Small intestine (tissue), 7 donors: ENCODE measurements at regions not wholly inside any gene's neighbourhood (a gene's known extent, or its start where the extent isn't known, plus 50 kb on each side); places are given as distances from the start of the nearest gene placed in this dataset.
"Not testable (repeated sequence)": the region's sequence is repeated elsewhere in the genome, so short reads cannot be mapped to it uniquely, and the experiment has no call there.

Experiments
- DNase-seq, 2 donors: peaks; one replicate each; pipeline versions ENCODE4 v3.0.0 to v3.0.0-alpha.2; 2013
- FAIRE-seq: peaks from 2 replicates; lab custom pipeline; 2012; peaks lifted over from hg19 to GRCh38; lab: Jason Lieb, UNC
- H3K27ac ChIP-seq, 3 donors: one replicate each; pipeline ENCODE4 v1.5.1; 2013; ENCODE audit warnings: low read length in 2 of 3, mild to moderate bottlenecking in 2 of 3, control low read depth in 1 of 3, inconsistent platforms in 1 of 3, low read depth in 1 of 3, moderate library complexity in 1 of 3
- H3K27me3 ChIP-seq, 3 donors: one replicate each; pipeline ENCODE4 v1.6.1; 2013; ENCODE audit warnings: low read length in 3 of 3, inconsistent platforms in 1 of 3; ENCODE audit not compliant: control insufficient read depth in 3 of 3, insufficient read depth in 3 of 3
- H3K36me3 ChIP-seq, 3 donors: one replicate each; pipeline ENCODE4 v1.6.1; 2013; ENCODE audit warnings: low read length in 3 of 3, inconsistent platforms in 1 of 3, low read depth in 1 of 3, mild to moderate bottlenecking in 1 of 3, moderate library complexity in 1 of 3; ENCODE audit not compliant: control insufficient read depth in 3 of 3, insufficient read depth in 2 of 3
- H3K4me1 ChIP-seq, 3 donors: one replicate each; pipeline ENCODE4 v1.6.1; 2013; ENCODE audit warnings: low read length in 2 of 3, inconsistent platforms in 1 of 3, low read depth in 1 of 3, mild to moderate bottlenecking in 1 of 3, moderate library complexity in 1 of 3; ENCODE audit not compliant: control insufficient read depth in 3 of 3, insufficient read depth in 2 of 3
- H3K4me3 ChIP-seq, 3 donors: one replicate each; pipeline ENCODE4 v1.5.1; 2013; ENCODE audit warnings: low read length in 3 of 3, control low read depth in 1 of 3, inconsistent platforms in 1 of 3, low read depth in 1 of 3, mild to moderate bottlenecking in 1 of 3, moderate library complexity in 1 of 3
- H3K9me3 ChIP-seq, 2 donors: one replicate each; pipeline ENCODE4 v1.6.1; 2013; ENCODE audit warnings: low read depth in 1 of 2, low read length in 1 of 2; ENCODE audit not compliant: control insufficient read depth in 2 of 2, insufficient read depth in 1 of 2
- WGBS, 3 donors: extraction: QIAGEN DNeasy Blood & Tissue Kit; methylation state at CpG; one replicate each; pipeline ENCODE4 v1.1.7; 2013; 5-methylcytosine and 5-hydroxymethylcytosine counted together
- donor health status: healthy with polysubstance abuse.
- donor health status: control.
- donor health status: control.
- donor health status: Bipolar disorder and iron deficiency.
- donor health status: healthy.

- DNase-seq (no peak), FAIRE-seq (no peak)
- Histone ChIP-seq H3K27me3 (no peaks in the 10 kb centered on the region), H3K4me3 (no peak overlapping the region), H3K36me3 (no peaks in the 10 kb centered on the region), H3K9me3 (peaks cover 0 to 5% of the 10 kb centered on the region in 2 donors), H3K27ac (no peak overlapping the region), H3K4me1 (peaks cover 0 to 3% (median 0%) of the 10 kb centered on the region in 3 donors)
- WGBS, 3 donors, result 80 to 92% (median 85%) methylated on average over 2 of the region's 2 CpGs
These were observed 1339.4 kb upstream of the CHAC2 start for GRCh38 chr2:52428224-52428623.

- no peak overlapping the region for H3K27ac ChIP-seq
- DNase-seq, result peak in 1 of 2 donors; percentile 23
- H3K4me1 ChIP-seq, result peaks cover 0 to 3% (median 0%) of the 10 kb centered on the region in 3 donors
- H3K36me3 ChIP-seq, result no peaks in the 10 kb centered on the region
- H3K27me3 ChIP-seq, result no peaks in the 10 kb centered on the region
- WGBS, 3 donors, result 6 to 41% (median 20%) methylated on average over 2 of the region's 2 CpGs
- FAIRE-seq, result no peak
- no peak overlapping the region for H3K4me3 ChIP-seq
- H3K9me3 ChIP-seq, result peaks cover 0 to 9% of the 10 kb centered on the region in 2 donors
These were observed 1343.9 kb upstream of the CHAC2 start for GRCh38 chr2:52423655-52424054.

- FAIRE-seq (no peak), DNase-seq (no peak)
- Histone ChIP-seq H3K4me1 (peaks cover 0 to 3% (median 0%) of the 10 kb centered on the region in 3 donors), H3K27ac (no peak overlapping the region), H3K4me3 (no peak overlapping the region), H3K9me3 (peaks cover 0 to 9% of the 10 kb centered on the region in 2 donors), H3K27me3 (no peaks in the 10 kb centered on the region), H3K36me3 (no peaks in the 10 kb centered on the region)
- 58 to 78% (median 77%) methylated on average over 1 of the region's 1 CpG for WGBS, 3 donors
These were observed 1344.5 kb upstream of the CHAC2 start for GRCh38 chr2:52423111-52423510.

GRCh38 chr2:52416340-52416739 lies 1351.3 kb upstream of the CHAC2 start:
- H3K27ac ChIP-seq, result no peak overlapping the region
- no peak for DNase-seq
- FAIRE-seq, result no peak
- no peak overlapping the region for H3K4me3 ChIP-seq
- no peaks in the 10 kb centered on the region for H3K27me3 ChIP-seq
- H3K36me3 ChIP-seq, result no peaks in the 10 kb centered on the region
- no peaks in the 10 kb centered on the region for H3K4me1 ChIP-seq
- peaks cover 1 to 9% of the 10 kb centered on the region in 2 donors for H3K9me3 ChIP-seq

GRCh38 chr2:52414561-52415295 lies 1352.9 kb upstream of the CHAC2 start:
- Histone ChIP-seq H3K27me3 (no peaks in the 10 kb centered on the region), H3K9me3 (peaks cover 1 to 3% of the 10 kb centered on the region in 2 donors), H3K4me1 (no peaks in the 10 kb centered on the region), H3K27ac (no peak overlapping the region), H3K36me3 (no peaks in the 10 kb centered on the region), H3K4me3 (no peak overlapping the region)
- 30 to 42% (median 41%) methylated on average over 3 of the region's 3 CpGs for WGBS, 3 donors
- DNase-seq (no peak), FAIRE-seq (no peak)

GRCh38 chr2:52409308-52410118 lies 1358.1 kb upstream of the CHAC2 start:
- not testable (repeated sequence) for H3K36me3 ChIP-seq

GRCh38 chr2:52405980-52406379 lies 1361.6 kb upstream of the CHAC2 start:
- H3K27ac ChIP-seq, result no peak overlapping the region
- no peaks in the 10 kb centered on the region for H3K9me3 ChIP-seq
- no peaks in the 10 kb centered on the region for H3K4me1 ChIP-seq
- FAIRE-seq, result no peak
- H3K27me3 ChIP-seq, result no peaks in the 10 kb centered on the region
- no peaks in the 10 kb centered on the region for H3K36me3 ChIP-seq
- H3K4me3 ChIP-seq, result peak overlapping the region in 1 of 3 donors; percentile 1
- 73 to 81% (median 74%) methylated on average over 1 of the region's 1 CpG for WGBS, 3 donors
- no peak for DNase-seq

More at GRCh38 chr2:52409308-52410118, 1358.1 kb upstream of the CHAC2 start:
- FAIRE-seq, H3K4me3 ChIP-seq, H3K4me1 ChIP-seq, H3K27me3 ChIP-seq, DNase-seq, H3K27ac ChIP-seq, H3K9me3 ChIP-seq: not testable (repeated sequence)
- 66 to 77% (median 70%) methylated on average over 11 to 12 of the region's 12 CpGs for WGBS, 3 donors

GRCh38 chr2:52404866-52405265 lies 1362.7 kb upstream of the CHAC2 start:
- no peak for FAIRE-seq
- no peaks in the 10 kb centered on the region for H3K27me3 ChIP-seq
- no peaks in the 10 kb centered on the region for H3K9me3 ChIP-seq
- 58 to 82% (median 68%) methylated on average over 3 of the region's 3 CpGs for WGBS, 3 donors
- H3K4me1 ChIP-seq, result no peaks in the 10 kb centered on the region
- no peaks in the 10 kb centered on the region for H3K36me3 ChIP-seq
- no peak for DNase-seq
- H3K27ac ChIP-seq, result no peak overlapping the region
- H3K4me3 ChIP-seq, result no peak overlapping the region
